ENCODE measurements at regions not wholly inside any gene's neighbourhood (a gene's known extent, or its start where the extent isn't known, plus 50 kb on each side); places are given as distances from the start of the nearest gene placed in this dataset.

DNA sequence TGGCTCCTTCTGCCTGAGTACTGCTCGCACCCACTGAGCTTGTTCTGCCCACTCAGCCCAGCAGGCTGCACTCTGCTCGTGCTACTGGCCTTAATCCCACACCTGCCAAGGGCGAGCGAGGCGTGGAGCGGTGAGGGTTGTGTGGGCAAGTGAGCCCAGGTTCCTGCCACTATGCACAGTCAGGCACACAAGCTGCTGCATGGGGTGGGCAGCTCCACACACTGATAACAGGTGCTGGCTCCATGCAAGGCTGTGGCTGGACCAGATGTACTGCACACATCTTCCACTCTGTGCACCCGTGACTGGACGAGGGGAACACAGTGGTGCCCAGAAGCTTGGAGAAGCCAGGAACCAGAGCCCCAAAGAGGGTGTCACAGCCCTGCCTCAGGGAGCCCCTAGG is 184.3 kb upstream of the NUDT6 start:
- no peak overlapping the region for H3K27ac ChIP-seq (ENCODE audit: low read length)
- H3K4me1 ChIP-seq (ENCODE audit: low read length): no peaks in the 10 kb centered on the region
- H3K9ac ChIP-seq (ENCODE audit: low read length): no peak overlapping the region
- H4K20me1 ChIP-seq (ENCODE audit: insufficient read depth, low read length): no peaks in the 10 kb centered on the region
- H3K9me3 ChIP-seq (ENCODE audit: insufficient read depth, low read length): no peaks in the 10 kb centered on the region
- no peak overlapping the region for H3K4me2 ChIP-seq (ENCODE audit: low read length)
- H3K27me3 ChIP-seq (ENCODE audit: low read depth, low read length): no peaks in the 10 kb centered on the region
- TF ChIP-seq CTCF (IDR thresholded peaks at IDR 0.05; ENCODE audit: low read depth, low read length) (no peak), EZH2phosphoT487 (IDR thresholded peaks at IDR 0.05; ENCODE audit: low read depth) (no peak)
- no peak overlapping the region for H3K4me3 ChIP-seq (ENCODE audit: low read length)
- no peak overlapping the region for H2AFZ ChIP-seq (ENCODE audit: low read depth, low read length)
- no peaks in the 10 kb centered on the region for H3K36me3 ChIP-seq (replicated peaks; ENCODE audit: low read depth, low read length)
- H3K79me2 ChIP-seq (ENCODE audit: low read length): no peaks in the 10 kb centered on the region

DNA sequence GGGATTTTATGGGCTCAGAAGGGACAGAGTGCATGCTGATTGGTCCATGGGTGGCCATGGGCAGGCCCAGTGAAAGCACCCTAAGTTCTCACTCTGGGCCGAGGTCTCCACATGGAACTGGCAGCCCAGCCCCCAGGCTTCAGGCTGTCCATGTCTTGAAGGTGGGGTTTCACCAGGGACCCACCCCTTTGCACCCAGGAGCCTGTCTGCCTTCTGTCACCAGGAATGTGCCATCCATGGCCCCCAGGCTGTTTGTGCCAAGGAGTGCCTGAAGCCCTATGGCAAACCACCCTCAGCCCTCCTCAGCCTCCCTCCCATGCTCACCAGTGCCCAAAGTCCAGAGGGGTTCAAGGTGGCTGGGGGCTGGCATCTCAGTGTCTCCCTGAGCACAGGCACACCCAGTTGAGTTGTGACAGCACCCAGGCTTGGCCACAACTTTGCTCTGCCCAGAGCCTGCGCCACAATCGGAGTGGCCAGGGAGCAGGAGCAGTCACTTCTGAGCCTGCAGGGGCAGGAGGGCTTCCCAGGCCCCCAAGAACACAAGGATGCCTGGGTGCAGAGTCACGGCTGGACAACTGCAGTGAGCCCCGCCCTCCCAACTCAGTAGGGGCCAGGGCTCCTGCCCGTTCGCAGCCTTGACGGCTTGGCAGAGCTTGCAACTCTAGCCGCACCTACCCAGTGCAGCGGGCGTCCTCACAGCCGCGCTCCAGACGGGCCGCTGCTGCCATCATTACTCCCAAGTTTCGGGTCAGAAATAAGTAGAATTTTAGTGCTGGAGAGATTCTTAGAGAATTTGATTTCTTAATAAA is 185.3 kb upstream of the NUDT6 start:
- Histone ChIP-seq H3K27ac (ENCODE audit: low read length) (no peak overlapping the region), H3K9ac (ENCODE audit: low read length) (no peak overlapping the region), H3K4me1 (ENCODE audit: low read length) (no peaks in the 10 kb centered on the region), H3K4me2 (ENCODE audit: low read length) (no peak overlapping the region), H3K4me3 (ENCODE audit: low read length) (no peak overlapping the region), H3K79me2 (ENCODE audit: low read length) (no peaks in the 10 kb centered on the region), H3K9me3 (ENCODE audit: insufficient read depth, low read length) (no peaks in the 10 kb centered on the region), H4K20me1 (ENCODE audit: insufficient read depth, low read length) (no peaks in the 10 kb centered on the region), H3K27me3 (ENCODE audit: low read depth, low read length) (no peaks in the 10 kb centered on the region), H3K36me3 (replicated peaks; ENCODE audit: low read depth, low read length) (no peaks in the 10 kb centered on the region), H2AFZ (ENCODE audit: low read depth, low read length) (no peak overlapping the region)
- TF ChIP-seq CTCF (IDR thresholded peaks at IDR 0.05; ENCODE audit: low read depth, low read length): no peak
- no peak for TF ChIP-seq EZH2phosphoT487 (IDR thresholded peaks at IDR 0.05; ENCODE audit: low read depth)

DNA sequence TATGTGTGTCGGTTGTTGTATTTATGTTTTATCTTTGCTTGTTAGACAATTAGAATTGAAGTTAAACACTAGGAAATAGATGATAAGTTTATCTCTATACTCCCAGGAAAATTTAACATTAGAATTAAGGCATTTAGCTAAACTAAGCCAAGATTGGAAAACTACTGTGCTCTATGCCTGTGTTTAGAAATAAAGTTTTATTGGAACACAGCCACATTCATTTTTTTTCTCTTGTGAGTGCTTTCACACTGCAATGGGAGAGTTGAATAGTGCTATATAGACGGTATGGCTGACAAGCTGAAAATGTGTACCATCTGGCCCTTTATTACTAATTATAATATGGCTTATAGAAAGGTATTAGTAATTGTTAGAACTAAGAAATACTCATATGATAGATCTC is 186.7 kb upstream of the NUDT6 start:
- no peak overlapping the region for H3K27ac ChIP-seq (ENCODE audit: low read length)
- H4K20me1 ChIP-seq (ENCODE audit: insufficient read depth, low read length): no peaks in the 10 kb centered on the region
- no peak overlapping the region for H2AFZ ChIP-seq (ENCODE audit: low read depth, low read length)
- H3K4me1 ChIP-seq (ENCODE audit: low read length): no peaks in the 10 kb centered on the region
- peaks cover under 1% of the 10 kb centered on the region for H3K36me3 ChIP-seq (replicated peaks; ENCODE audit: low read depth, low read length)
- H3K9me3 ChIP-seq (ENCODE audit: insufficient read depth, low read length): no peaks in the 10 kb centered on the region
- H3K4me2 ChIP-seq (ENCODE audit: low read length): no peak overlapping the region
- no peaks in the 10 kb centered on the region for H3K27me3 ChIP-seq (ENCODE audit: low read depth, low read length)
- no peaks in the 10 kb centered on the region for H3K79me2 ChIP-seq (ENCODE audit: low read length)
- TF ChIP-seq CTCF (IDR thresholded peaks at IDR 0.05; ENCODE audit: low read depth, low read length) (no peak), EZH2phosphoT487 (IDR thresholded peaks at IDR 0.05; ENCODE audit: low read depth) (no peak)
- H3K4me3 ChIP-seq (ENCODE audit: low read length): no peak overlapping the region
- no peak overlapping the region for H3K9ac ChIP-seq (ENCODE audit: low read length)

DNA sequence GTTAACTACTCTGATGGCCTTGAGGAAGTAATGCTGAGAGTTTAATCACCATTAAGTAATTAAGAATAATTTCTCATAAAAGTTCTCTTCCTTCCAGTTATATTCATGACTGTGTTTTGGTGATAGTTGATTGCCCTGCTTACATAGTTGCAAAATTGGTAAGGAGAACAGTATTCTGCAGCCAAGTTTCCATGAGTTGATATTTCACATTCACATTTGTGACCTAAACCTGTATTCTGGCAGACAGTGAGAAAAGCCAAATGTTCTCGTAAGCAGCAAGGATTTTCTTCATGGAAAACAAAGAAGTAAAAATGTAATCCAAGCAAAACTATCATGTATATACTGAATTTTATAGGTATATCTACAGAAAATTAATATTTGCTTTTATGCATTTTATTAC is 187.8 kb upstream of the NUDT6 start:
- Histone ChIP-seq H4K20me1 (ENCODE audit: insufficient read depth, low read length) (no peaks in the 10 kb centered on the region), H3K4me1 (ENCODE audit: low read length) (no peaks in the 10 kb centered on the region), H3K9ac (ENCODE audit: low read length) (no peak overlapping the region), H3K27ac (ENCODE audit: low read length) (no peak overlapping the region), H3K4me3 (ENCODE audit: low read length) (no peak overlapping the region), H2AFZ (ENCODE audit: low read depth, low read length) (no peak overlapping the region), H3K36me3 (replicated peaks; ENCODE audit: low read depth, low read length) (peaks cover 8% of the 10 kb centered on the region), H3K27me3 (ENCODE audit: low read depth, low read length) (no peaks in the 10 kb centered on the region), H3K79me2 (ENCODE audit: low read length) (no peaks in the 10 kb centered on the region), H3K9me3 (ENCODE audit: insufficient read depth, low read length) (no peaks in the 10 kb centered on the region), H3K4me2 (ENCODE audit: low read length) (no peak overlapping the region)
- TF ChIP-seq CTCF (IDR thresholded peaks at IDR 0.05; ENCODE audit: low read depth, low read length) (no peak), EZH2phosphoT487 (IDR thresholded peaks at IDR 0.05; ENCODE audit: low read depth) (no peak)
